ENCODE measurements at regions not wholly inside any gene's neighbourhood (a gene's known extent, or its start where the extent isn't known, plus 50 kb on each side); places are given as distances from the start of the nearest gene placed in this dataset.

- TF ChIP-seq CTCF (IDR thresholded peaks at IDR 0.05; ENCODE audit: low read length) = no peak
- no peak for TF ChIP-seq EZH2 (optimal IDR thresholded peaks at IDR 0.05; ENCODE audit: low read depth, low read length)
These were observed 566.7 kb upstream of the NEGR1 start for GRCh38 chr1:72848997-72849396.
